ENCODE measurements at regions not wholly inside any gene's neighbourhood (a gene's known extent, or its start where the extent isn't known, plus 50 kb on each side); places are given as distances from the start of the nearest gene placed in this dataset.

DNA sequence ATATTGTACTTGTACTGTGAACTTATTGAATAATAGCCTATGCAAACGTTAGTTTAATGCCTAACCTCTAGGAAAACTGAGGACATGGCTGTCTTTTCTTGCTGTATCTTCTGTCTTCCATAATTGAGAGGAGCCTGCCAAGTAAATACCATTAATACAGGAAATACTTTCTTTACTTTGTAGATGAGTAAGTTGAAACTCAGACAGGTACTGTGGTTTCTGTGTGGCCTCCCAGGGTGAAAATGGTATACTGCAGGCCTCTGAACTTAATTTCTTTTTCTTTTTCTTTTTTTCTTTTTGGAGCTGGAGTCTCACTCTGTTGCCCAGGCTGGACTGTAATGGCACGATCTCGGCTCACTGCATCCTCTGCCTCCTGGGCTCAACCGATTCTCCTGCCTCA lies 208.8 kb upstream of the ADGRL4 start:
- Mint-ChIP-seq H3K4me1 (ENCODE audit: low read depth) (no peaks in the 10 kb centered on the region), H3K36me3 (ENCODE audit: insufficient read depth) (peaks cover 1% of the 10 kb centered on the region), H3K27me3 (no peaks in the 10 kb centered on the region), H3K9me3 (ENCODE audit: low read depth) (peaks cover 6% of the 10 kb centered on the region), H3K4me3 (ENCODE audit: low read depth) (no peak overlapping the region), H3K27ac (no peak overlapping the region)
- TF ChIP-seq, protein P1, sequence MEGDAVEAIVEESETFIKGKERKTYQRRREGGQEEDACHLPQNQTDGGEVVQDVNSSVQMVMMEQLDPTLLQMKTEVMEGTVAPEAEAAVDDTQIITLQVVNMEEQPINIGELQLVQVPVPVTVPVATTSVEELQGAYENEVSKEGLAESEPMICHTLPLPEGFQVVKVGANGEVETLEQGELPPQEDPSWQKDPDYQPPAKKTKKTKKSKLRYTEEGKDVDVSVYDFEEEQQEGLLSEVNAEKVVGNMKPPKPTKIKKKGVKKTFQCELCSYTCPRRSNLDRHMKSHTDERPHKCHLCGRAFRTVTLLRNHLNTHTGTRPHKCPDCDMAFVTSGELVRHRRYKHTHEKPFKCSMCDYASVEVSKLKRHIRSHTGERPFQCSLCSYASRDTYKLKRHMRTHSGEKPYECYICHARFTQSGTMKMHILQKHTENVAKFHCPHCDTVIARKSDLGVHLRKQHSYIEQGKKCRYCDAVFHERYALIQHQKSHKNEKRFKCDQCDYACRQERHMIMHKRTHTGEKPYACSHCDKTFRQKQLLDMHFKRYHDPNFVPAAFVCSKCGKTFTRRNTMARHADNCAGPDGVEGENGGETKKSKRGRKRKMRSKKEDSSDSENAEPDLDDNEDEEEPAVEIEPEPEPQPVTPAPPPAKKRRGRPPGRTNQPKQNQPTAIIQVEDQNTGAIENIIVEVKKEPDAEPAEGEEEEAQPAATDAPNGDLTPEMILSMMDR (IDR thresholded peaks at IDR 0.05; ENCODE audit: unreplicated experiment) = no peak
- no peak for DNase-seq (ENCODE audit: low spot score, unreplicated experiment)

DNA sequence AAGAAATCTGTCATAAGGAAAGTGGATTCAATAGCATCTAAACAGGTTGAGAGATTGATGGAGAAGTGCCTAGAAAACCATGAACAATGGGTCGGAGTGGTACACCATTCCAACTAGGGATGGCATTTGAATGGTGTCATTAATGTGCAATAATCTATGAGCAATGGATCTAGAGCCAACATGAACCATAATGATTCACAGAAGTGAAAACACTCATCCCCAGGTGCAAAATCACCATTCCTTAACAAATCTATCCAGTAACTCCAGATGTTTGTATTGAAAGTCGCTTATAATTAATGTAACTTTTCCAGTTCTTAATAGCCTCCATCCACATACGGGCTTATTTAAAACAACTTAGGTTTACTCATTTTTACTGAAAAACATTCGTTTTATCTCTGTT lies 201.3 kb upstream of the ADGRL4 start:
- Mint-ChIP-seq H3K27ac (no peak overlapping the region), H3K4me1 (ENCODE audit: low read depth) (no peaks in the 10 kb centered on the region), H3K36me3 (ENCODE audit: insufficient read depth) (no peaks in the 10 kb centered on the region), H3K9me3 (ENCODE audit: low read depth) (no peaks in the 10 kb centered on the region), H3K4me3 (ENCODE audit: low read depth) (no peak overlapping the region), H3K27me3 (no peaks in the 10 kb centered on the region)
- DNase-seq (ENCODE audit: low spot score, unreplicated experiment) = no peak
- TF ChIP-seq, protein P1 (IDR thresholded peaks at IDR 0.05; ENCODE audit: unreplicated experiment) = no peak

DNA sequence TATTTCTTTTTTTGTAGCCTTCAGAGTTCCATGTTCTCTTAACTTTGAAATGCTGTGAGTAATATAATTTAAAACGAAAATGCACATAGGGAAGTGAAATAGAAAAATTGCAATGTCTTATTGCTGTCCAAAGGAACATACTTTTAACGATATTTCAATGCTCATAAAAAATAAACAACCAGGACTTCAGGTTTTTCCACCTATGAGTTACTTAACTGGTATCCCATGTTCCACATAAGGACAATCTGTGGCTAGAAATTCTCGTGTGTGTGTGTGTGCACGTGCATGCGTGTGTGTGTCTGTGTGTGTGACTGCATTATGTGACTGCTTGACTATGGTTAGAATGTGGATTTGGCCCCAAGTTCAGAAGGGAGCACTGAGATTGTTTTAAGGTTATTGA lies 200.8 kb upstream of the ADGRL4 start:
- H3K27me3 Mint-ChIP-seq = no peaks in the 10 kb centered on the region
- DNase-seq (ENCODE audit: low spot score, unreplicated experiment) = no peak
- H3K36me3 Mint-ChIP-seq (ENCODE audit: insufficient read depth) = no peaks in the 10 kb centered on the region
- H3K4me3 Mint-ChIP-seq (ENCODE audit: low read depth) = no peak overlapping the region
- TF ChIP-seq, protein P1 (IDR thresholded peaks at IDR 0.05; ENCODE audit: unreplicated experiment) = no peak
- no peaks in the 10 kb centered on the region for H3K9me3 Mint-ChIP-seq (ENCODE audit: low read depth)
- no peaks in the 10 kb centered on the region for H3K4me1 Mint-ChIP-seq (ENCODE audit: low read depth)
- no peak overlapping the region for H3K27ac Mint-ChIP-seq

DNA sequence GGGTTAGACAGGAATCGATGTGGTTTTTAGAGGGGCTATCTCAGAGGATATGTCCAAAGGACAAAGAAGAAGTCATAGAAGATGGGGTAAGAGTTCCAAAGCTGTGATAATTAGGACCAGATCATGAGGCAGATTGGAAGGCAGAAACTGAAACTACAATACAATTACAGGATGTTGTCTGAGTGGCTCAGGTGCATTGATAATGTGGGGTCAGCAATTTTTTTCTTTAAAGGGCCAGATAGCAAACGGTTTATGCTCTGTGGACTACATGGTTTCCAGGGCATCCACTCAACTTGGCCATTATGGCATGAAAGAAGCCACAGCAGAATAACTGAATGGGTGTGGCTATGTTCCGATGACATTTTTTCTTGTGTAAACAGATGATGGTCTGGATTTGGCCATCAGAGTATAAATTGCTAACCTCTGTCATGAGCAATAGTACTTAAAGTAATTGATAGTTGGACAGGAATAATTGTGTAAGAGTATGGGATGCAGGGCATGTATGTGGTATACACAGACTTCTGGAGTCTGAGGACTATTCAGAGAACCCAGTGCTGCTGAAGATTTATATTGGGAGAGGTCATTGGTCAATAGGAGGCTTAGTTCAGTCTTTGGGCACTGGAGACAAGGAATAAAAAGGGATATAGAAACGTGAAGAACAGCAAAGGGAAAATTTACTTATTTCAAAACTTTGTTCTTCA lies 198.4 kb upstream of the ADGRL4 start:
- Mint-ChIP-seq H3K4me3 (ENCODE audit: low read depth) (no peak overlapping the region), H3K9me3 (ENCODE audit: low read depth) (no peaks in the 10 kb centered on the region), H3K27ac (no peak overlapping the region), H3K27me3 (no peaks in the 10 kb centered on the region), H3K36me3 (ENCODE audit: insufficient read depth) (no peaks in the 10 kb centered on the region), H3K4me1 (ENCODE audit: low read depth) (no peaks in the 10 kb centered on the region)
- TF ChIP-seq, protein P1 (IDR thresholded peaks at IDR 0.05; ENCODE audit: unreplicated experiment) = no peak
- no peak for DNase-seq (ENCODE audit: low spot score, unreplicated experiment)

DNA sequence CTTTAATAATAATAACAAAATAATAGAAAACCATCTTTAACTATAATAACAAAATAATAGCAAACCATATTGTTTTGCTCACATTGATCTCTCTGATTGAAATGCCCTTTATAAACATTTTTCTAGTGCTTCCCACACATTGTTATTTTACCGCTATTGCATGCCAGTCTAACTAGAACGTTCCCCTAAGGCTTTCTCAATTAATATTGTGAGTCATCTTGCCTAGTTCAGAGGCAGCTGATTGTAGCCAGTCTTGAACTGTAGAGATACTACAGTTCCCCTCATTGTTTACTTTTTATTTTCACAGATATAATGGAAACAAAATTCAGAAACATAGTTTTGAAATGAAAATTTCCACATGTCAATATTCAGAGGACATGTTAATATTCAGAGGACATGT lies 192.3 kb upstream of the ADGRL4 start:
- no peaks in the 10 kb centered on the region for H3K9me3 Mint-ChIP-seq (ENCODE audit: low read depth)
- DNase-seq (ENCODE audit: low spot score, unreplicated experiment) = no peak
- H3K27ac Mint-ChIP-seq = no peak overlapping the region
- TF ChIP-seq, protein P1 (IDR thresholded peaks at IDR 0.05; ENCODE audit: unreplicated experiment) = no peak
- H3K36me3 Mint-ChIP-seq (ENCODE audit: insufficient read depth) = no peaks in the 10 kb centered on the region
- H3K4me1 Mint-ChIP-seq (ENCODE audit: low read depth) = no peaks in the 10 kb centered on the region
- no peak overlapping the region for H3K4me3 Mint-ChIP-seq (ENCODE audit: low read depth)
- H3K27me3 Mint-ChIP-seq = no peaks in the 10 kb centered on the region
